DMS153 treated with DMSO at 0.1 percent for 48 hours (cell line): ENCODE measurements at regions not wholly inside any gene's neighbourhood (a gene's known extent, or its start where the extent isn't known, plus 50 kb on each side); places are given as distances from the start of the nearest gene placed in this dataset.

ENCODE experiments used
- DNase-seq: peaks from one replicate; lab custom pipeline; 2025; ENCODE audit not compliant: unreplicated experiment; lab: John Stamatoyannopoulos, UW

- no peak for DNase-seq
These were observed 459.1 kb upstream of the CDH9 start for GRCh38 chr5:27497491-27497890.

GRCh38 chr5:27494887-27495286 lies 456.5 kb upstream of the CDH9 start:
- DNase-seq, result no peak

DNA sequence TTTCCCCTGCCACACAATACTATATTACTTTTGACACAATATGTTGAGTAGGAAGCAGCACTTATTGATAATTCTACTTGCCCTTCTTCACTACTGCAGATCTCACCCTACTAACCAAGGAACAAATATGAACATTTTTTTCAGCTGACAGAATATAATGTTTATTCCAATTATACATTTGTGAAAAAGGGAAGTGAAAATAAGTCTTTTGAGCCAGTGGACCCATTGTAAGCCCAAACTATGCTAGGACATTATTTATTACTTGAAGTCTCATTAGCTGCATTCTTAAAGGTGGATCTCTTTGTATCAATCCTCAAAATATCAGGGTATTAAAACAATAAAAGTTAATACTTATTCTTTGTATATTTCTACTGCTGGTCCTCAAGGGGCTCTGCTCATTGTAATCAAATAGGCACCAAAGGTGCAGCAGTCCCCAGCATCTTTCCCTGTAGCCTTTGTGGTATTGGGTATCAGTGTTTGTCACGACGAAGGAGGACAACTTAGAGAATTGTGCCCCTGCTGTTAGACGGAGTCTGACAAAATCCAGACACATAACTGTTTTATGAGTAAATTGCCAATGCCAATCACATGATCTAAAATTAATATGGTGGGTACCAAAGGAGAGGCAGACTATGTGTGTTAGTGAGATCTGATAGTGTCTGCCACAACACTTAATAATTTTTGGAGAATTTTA lies 453.5 kb upstream of the CDH9 start:
- DNase-seq, result no peak

- peak; percentile 17 for DNase-seq
These were observed 452.7 kb upstream of the CDH9 start for GRCh38 chr5:27491047-27491446.

- no peak for DNase-seq
These were observed 451.3 kb upstream of the CDH9 start for GRCh38 chr5:27489701-27490100.

GRCh38 chr5:27482663-27483062 lies 444.3 kb upstream of the CDH9 start:
- DNase-seq, result no peak

DNA sequence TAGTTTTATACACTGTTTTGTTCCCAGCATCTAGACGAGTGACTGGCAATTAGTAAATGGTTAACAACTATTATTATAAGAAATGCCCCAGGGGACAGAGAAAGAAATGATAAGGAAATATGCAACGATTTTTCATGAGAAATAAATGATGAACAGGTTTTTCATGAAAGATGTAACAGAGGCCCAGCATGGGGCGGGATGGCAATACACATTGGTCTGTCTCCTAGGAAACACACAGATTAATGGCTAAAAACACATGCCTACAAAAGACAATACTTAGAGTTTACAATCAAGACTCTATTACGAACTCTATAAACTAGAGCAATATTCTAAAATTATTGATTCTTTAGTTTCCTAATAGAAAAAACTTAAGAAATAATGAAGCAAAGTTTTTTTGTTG lies 441.5 kb upstream of the CDH9 start:
- no peak for DNase-seq

DNA sequence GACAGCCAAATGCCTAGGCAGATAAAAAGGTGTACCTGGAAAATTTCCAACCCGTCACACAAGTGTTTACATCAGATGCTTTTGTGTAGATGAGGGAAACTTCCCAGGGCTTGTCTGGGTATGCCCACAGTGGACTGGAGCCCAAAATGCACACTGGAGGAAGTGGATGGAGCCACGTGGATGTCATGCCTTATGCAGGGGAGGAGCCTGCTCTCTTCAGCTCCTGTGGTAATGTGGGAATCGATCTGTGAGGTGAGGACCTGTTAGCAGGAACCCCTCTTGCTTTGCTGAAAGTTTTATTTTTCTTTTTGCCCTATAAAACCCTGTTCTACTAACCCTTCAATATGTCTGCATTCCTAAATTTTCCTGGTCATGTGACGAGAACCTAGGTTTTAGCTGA lies 439.2 kb upstream of the CDH9 start:
- no peak for DNase-seq

GRCh38 chr5:27476356-27476988 lies 438.1 kb upstream of the CDH9 start:
- no peak for DNase-seq

DNA sequence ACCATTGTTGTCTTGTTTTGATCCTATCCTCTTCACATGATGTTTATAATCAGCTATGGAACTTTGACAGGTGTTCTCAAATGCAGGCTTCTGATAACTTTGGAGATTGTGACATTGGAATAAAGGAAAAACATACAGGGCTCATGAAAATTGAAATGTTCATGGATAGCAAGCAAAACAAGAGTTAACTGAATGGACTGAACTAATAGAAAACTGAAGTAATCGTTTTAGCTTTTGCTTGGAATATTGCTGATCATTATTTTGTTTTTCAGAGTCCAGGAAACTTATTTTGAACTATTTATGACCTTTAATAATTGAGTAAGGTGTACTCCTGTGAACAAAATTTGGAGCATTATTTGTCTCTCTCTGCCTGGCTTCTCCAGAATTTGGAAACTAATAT lies 436.7 kb upstream of the CDH9 start:
- DNase-seq, result no peak

DNA sequence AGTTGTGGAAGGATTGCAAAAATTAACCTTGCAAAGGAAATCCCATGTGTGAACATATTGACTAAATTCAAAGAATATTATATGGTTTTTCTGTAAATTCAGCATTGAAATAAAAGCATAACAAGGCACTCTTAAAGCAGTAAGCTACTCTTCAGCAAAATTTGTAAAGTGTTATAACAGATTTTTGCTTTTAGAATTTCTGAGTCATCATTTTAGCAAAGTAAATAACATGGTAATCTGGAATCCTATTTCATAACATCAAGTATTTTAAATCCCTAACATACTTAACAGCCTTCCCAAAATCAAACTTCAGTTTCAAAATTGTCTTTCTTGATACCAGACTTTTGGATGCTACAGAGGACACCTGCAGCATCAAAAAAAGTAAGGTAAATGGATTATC lies 436.0 kb upstream of the CDH9 start:
- DNase-seq, result no peak

- DNase-seq, result no peak
These were observed 435.6 kb upstream of the CDH9 start for GRCh38 chr5:27474047-27474309.

- no peak for DNase-seq
These were observed 435.1 kb upstream of the CDH9 start for GRCh38 chr5:27473307-27474046.

DNA sequence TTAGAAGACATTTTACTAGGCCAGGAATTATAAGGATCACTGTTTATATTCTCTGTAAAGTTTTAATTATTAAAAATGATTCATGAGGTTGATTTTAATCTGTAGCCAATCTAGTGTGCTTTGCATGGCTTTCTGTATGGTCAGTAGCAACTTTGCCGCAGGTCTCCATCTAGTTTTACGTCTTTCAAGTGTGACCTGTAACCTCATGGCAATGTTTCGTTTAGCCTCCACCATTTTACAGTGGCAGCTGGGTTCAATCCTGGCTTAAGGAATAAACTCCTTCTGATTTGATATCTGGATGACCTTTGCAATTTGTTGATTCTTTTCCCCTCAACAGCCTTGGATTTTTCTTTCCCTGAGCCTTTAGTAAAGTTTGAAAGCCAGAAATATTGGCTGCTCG lies 434.5 kb upstream of the CDH9 start:
- no peak for DNase-seq

DNA sequence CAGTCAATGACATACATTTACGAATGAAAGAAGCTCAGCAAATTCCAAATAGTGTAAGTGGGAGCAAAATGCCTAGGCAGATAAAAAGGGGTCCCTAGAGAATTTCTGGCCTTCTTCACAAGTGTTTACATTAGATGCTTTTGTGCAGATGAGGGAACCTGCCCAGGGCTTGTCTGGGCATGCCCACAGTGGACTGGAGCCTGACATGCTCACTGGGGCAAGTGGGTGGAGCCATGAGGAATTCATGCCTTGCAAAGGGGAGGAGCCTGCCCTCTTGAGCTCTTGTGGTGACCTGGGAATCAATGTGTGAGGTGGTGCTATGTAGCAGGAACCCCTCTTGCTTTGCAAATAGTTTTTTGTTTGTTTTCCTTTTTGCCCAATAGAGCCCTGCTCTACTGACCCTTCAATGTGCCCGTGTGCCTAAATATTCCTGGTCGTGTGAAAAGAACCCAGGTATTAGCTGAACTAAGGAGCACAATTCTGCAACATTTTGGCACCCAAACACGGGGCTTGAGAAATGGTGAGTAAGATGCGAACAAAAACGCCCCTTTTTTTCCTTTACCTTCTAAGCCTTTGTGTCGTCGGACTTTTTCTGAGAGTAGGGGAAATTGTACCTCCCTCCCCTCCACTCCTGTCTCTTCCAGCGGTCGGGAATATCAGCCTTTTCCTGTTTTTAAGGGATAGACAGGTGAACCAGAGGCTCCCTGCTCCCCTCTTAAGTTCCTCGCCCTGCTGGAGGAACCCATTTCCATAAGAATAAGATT lies 433.8 kb upstream of the CDH9 start:
- DNase-seq, result peak; percentile 71

DNA sequence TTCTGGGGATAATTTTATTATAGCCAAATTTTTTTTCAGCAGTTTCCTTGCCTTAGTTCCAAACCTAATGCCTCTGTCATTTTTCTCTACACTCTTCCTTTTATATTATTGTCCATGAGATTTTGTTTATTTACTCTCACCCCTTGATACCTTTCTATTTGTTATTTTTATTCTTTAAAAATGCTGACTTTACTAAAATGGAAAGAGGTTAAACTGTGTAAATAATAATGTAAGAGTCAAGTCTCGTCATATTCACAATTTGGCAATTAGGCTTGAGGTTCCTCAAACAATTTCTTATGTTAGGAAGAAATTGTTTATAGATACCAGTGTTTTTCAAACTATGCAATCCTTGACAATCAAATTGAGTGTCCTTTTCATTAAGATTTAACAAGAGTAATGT lies 428.6 kb upstream of the CDH9 start:
- no peak for DNase-seq

GRCh38 chr5:27465140-27465539 lies 426.8 kb upstream of the CDH9 start:
- DNase-seq, result no peak

GRCh38 chr5:27463446-27464149 lies 425.2 kb upstream of the CDH9 start:
- DNase-seq, result no peak

- DNase-seq, result no peak
These were observed 424.6 kb upstream of the CDH9 start for GRCh38 chr5:27462936-27463335.

DNA sequence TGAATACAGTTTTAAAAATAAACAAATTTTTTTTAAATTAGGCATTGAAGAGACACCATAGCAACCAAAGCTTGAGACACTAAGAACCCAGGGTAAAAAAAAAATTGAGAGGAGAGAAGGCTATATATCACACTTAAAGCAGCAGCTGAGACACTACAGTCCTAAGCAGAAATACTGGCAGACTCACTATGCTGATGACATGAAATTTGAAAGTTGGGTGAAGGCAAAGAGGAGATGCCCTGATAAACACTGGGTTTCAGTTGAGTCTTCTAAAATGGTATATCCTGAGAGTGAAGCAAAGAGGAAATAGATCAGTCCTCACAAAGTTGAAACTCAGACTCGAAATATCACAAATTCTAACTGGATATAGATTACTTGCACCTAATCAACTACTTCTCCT lies 419.9 kb upstream of the CDH9 start:
- no peak for DNase-seq

- DNase-seq, result no peak
These were observed 413.0 kb upstream of the CDH9 start for GRCh38 chr5:27451377-27451776.
